ENCODE measurements at regions not wholly inside any gene's neighbourhood (a gene's known extent, or its start where the extent isn't known, plus 50 kb on each side); places are given as distances from the start of the nearest gene placed in this dataset.

GRCh38 chr21:41606706-41607105, 98.7 kb upstream of the TMPRSS2 start:
- TF ChIP-seq CTCF (IDR thresholded peaks at IDR 0.05; ENCODE audit: low read depth, low read length) (no peak), POLR2A (IDR thresholded peaks at IDR 0.05; ENCODE audit: extremely low read depth, insufficient read length) (no peak)

All from NB4 (cell line).